ENCODE measurements at regions not wholly inside any gene's neighbourhood (a gene's known extent, or its start where the extent isn't known, plus 50 kb on each side); places are given as distances from the start of the nearest gene placed in this dataset.

DNA sequence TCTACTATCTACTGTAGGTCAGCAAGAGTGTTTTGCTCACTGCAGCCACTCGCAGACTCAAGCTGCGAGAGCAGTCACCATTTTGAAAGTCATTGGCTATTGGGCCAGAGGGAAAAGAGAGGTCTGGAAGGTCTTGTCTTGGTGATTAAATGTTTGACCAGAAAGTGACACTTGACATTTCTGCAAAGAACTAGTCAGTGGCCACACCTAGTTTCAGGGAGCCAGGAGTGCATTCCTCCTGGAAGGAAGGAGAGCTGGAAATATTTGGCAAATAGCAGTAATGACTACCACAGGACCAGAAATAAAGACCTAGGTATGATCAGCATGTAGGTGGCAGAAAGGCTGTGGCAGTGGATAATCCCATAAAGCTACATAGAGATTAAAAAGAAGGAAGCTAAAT lies 440.0 kb upstream of the PLXNA2 start:
- TF ChIP-seq POLR2AphosphoS5 (IDR thresholded peaks at IDR 0.05; ENCODE audit: low read depth, low read length), result no peak
- TF ChIP-seq, protein P1, sequence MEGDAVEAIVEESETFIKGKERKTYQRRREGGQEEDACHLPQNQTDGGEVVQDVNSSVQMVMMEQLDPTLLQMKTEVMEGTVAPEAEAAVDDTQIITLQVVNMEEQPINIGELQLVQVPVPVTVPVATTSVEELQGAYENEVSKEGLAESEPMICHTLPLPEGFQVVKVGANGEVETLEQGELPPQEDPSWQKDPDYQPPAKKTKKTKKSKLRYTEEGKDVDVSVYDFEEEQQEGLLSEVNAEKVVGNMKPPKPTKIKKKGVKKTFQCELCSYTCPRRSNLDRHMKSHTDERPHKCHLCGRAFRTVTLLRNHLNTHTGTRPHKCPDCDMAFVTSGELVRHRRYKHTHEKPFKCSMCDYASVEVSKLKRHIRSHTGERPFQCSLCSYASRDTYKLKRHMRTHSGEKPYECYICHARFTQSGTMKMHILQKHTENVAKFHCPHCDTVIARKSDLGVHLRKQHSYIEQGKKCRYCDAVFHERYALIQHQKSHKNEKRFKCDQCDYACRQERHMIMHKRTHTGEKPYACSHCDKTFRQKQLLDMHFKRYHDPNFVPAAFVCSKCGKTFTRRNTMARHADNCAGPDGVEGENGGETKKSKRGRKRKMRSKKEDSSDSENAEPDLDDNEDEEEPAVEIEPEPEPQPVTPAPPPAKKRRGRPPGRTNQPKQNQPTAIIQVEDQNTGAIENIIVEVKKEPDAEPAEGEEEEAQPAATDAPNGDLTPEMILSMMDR (IDR thresholded peaks at IDR 0.05), result no peak
- TF ChIP-seq, protein P2, sequence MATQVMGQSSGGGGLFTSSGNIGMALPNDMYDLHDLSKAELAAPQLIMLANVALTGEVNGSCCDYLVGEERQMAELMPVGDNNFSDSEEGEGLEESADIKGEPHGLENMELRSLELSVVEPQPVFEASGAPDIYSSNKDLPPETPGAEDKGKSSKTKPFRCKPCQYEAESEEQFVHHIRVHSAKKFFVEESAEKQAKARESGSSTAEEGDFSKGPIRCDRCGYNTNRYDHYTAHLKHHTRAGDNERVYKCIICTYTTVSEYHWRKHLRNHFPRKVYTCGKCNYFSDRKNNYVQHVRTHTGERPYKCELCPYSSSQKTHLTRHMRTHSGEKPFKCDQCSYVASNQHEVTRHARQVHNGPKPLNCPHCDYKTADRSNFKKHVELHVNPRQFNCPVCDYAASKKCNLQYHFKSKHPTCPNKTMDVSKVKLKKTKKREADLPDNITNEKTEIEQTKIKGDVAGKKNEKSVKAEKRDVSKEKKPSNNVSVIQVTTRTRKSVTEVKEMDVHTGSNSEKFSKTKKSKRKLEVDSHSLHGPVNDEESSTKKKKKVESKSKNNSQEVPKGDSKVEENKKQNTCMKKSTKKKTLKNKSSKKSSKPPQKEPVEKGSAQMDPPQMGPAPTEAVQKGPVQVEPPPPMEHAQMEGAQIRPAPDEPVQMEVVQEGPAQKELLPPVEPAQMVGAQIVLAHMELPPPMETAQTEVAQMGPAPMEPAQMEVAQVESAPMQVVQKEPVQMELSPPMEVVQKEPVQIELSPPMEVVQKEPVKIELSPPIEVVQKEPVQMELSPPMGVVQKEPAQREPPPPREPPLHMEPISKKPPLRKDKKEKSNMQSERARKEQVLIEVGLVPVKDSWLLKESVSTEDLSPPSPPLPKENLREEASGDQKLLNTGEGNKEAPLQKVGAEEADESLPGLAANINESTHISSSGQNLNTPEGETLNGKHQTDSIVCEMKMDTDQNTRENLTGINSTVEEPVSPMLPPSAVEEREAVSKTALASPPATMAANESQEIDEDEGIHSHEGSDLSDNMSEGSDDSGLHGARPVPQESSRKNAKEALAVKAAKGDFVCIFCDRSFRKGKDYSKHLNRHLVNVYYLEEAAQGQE (IDR thresholded peaks at IDR 0.05; ENCODE audit: insufficient read depth in 1 of 2, low read depth in 2 of 2, low read length in 1 of 2), result no peak
